ENCODE measurements at regions not wholly inside any gene's neighbourhood (a gene's known extent, or its start where the extent isn't known, plus 50 kb on each side); places are given as distances from the start of the nearest gene placed in this dataset.

DNA sequence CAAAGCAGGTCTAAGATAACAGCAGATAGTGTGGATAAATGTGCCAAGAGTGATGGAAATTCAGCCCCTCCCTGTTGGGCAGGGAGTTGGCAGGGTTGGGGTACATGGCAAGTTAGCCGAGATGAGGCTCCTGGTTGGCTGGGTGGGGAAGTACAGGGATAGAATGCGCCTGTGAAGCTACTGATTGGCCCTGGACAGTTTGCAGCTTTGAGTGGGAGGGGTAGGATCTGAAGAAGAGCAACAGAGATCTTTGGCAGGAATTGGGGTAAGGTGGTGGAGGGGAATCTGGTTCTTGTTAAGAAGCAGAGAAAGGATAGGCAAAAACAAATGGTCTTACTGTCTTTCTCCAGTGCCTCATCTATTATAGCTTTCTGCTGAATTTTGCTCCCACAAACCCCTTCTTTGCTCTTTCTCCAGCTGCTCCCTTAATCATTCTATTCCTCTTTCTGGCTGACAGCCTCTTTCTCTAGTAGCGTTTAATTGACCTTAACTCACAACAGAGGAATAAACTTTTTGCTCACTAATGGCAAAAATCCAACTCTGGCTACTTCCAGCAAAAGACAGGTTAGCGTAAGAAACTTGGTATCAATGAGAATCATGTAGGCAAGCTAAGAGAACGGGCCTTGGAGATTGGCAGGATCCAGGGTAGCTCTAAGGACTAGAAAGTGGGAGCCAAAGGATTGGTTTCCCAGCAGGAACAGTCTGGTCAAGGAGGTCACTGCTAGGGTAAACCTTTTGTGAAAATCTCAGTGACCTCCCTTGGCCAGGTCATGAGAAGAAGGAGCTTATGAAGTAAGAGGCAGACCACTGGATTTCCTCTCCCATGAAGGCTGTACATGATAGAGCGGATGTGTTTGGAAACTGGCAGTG is 86.3 kb upstream of the CARMIL1 start:
- Histone ChIP-seq H3K4me3 (no peak overlapping the region), H3K36me3 (ENCODE audit: control insufficient read depth in 4 of 4, insufficient read depth in 4 of 4, low read length in 4 of 4) (no peaks in the 10 kb centered on the region), H3K4me1 (ENCODE audit: control insufficient read depth in 5 of 5, insufficient read depth in 5 of 5, low read length in 5 of 5) (peaks cover 0 to 10% (median 4%) of the 10 kb centered on the region in 5 donors), H3K27me3 (ENCODE audit: control insufficient read depth in 3 of 3, insufficient read depth in 3 of 3, low read length in 2 of 3) (no peaks in the 10 kb centered on the region), H3K9me3 (ENCODE audit: control insufficient read depth in 4 of 4, insufficient read depth in 3 of 4, low read length in 3 of 4) (no peaks in the 10 kb centered on the region), H3K27ac (ENCODE audit: low read depth in 1 of 2, low read length in 1 of 2) (peak overlapping the region; percentile 26 to 55), H3K9ac (ENCODE audit: insufficient read depth in 1 of 2, low read length in 2 of 2) (no peak overlapping the region)
- 76 to 89% methylated on average over 6 of the region's 6 CpGs for WGBS, 2 donors
- DNase-seq (peak in 2 of 3 donors; percentile 30 to 44), ATAC-seq (ENCODE audit: insufficient read depth, low FRiP score) (peak; percentile 30)
- TF ChIP-seq, protein P1, sequence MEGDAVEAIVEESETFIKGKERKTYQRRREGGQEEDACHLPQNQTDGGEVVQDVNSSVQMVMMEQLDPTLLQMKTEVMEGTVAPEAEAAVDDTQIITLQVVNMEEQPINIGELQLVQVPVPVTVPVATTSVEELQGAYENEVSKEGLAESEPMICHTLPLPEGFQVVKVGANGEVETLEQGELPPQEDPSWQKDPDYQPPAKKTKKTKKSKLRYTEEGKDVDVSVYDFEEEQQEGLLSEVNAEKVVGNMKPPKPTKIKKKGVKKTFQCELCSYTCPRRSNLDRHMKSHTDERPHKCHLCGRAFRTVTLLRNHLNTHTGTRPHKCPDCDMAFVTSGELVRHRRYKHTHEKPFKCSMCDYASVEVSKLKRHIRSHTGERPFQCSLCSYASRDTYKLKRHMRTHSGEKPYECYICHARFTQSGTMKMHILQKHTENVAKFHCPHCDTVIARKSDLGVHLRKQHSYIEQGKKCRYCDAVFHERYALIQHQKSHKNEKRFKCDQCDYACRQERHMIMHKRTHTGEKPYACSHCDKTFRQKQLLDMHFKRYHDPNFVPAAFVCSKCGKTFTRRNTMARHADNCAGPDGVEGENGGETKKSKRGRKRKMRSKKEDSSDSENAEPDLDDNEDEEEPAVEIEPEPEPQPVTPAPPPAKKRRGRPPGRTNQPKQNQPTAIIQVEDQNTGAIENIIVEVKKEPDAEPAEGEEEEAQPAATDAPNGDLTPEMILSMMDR (IDR thresholded peaks at IDR 0.05; ENCODE audit: control extremely low read depth, extremely low read depth) = no peak

DNA sequence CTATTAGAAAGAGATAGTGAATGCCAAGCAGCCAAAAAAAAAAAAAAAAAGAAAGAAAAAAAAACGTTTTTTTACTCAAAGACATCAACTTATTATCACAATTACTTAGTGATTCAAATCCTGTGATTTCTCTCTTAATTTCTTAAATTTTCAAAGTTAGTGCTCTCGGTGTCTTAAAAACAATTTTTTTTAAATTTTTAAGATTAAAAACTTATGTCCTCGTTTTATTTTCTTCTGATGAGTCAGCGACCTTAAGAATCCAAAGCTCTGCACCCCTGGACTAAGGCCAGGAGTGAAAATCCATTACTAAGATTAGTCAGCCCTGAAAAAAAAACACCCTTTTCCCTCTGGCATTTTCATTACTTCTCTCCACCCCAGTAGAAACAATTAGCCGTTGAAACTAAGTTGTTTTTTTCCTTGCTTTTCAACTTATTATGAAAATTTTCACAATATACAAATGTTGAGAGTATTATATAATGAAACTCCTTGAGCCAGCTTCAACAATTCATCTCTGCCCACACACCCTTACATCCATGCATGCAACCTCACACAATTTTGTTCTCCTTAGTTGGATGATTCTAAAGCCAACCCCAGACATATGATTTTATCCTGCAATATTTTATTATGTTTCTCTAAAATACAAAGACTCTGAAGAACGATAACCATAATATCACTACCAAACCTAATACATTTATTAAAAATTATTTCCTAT is 85.6 kb upstream of the CARMIL1 start:
- Histone ChIP-seq H3K4me3 (no peak overlapping the region), H3K9me3 (ENCODE audit: control insufficient read depth in 4 of 4, insufficient read depth in 3 of 4, low read length in 3 of 4) (no peaks in the 10 kb centered on the region), H3K27me3 (ENCODE audit: control insufficient read depth in 3 of 3, insufficient read depth in 3 of 3, low read length in 2 of 3) (no peaks in the 10 kb centered on the region), H3K27ac (ENCODE audit: low read depth in 1 of 2, low read length in 1 of 2) (peak overlapping the region in 1 of 2 donors; percentile 68), H3K4me1 (ENCODE audit: control insufficient read depth in 5 of 5, insufficient read depth in 5 of 5, low read length in 5 of 5) (peaks cover 0 to 10% (median 4%) of the 10 kb centered on the region in 5 donors), H3K9ac (ENCODE audit: insufficient read depth in 1 of 2, low read length in 2 of 2) (no peak overlapping the region), H3K36me3 (ENCODE audit: control insufficient read depth in 4 of 4, insufficient read depth in 4 of 4, low read length in 4 of 4) (no peaks in the 10 kb centered on the region)
- TF ChIP-seq, protein P1 (IDR thresholded peaks at IDR 0.05; ENCODE audit: control extremely low read depth, extremely low read depth) = no peak
- 54 to 70% methylated on average over 6 of the region's 6 CpGs for WGBS, 2 donors
- DNase-seq (peak in 2 of 3 donors; percentile 59 to 61), ATAC-seq (ENCODE audit: insufficient read depth, low FRiP score) (peak; percentile 56)

DNA sequence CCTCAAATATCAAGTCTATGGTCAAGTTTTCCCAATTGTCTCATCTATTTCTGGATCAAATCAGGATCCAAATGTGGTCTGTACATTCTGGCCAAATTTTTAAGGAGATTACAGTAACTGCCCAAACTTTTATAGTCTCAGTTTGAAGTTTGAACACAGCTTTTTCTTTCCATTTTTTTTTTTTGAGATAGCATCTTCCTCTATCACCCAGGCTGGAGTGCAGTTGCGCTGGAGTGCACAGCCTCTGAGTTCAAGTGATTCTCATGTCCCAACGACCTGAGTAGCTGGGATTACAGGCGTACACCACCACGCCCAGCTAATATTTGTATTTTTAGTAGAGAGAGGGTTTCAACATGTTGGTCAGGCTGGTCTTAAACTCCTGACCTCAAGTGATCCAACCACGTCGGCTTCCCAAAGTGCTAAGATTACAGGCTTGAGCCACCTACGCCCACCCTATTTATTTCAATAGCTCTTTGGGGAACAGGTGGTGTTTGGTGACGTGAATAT is 84.9 kb upstream of the CARMIL1 start:
- TF ChIP-seq, protein P1 (IDR thresholded peaks at IDR 0.05; ENCODE audit: control extremely low read depth, extremely low read depth) = no peak
- Histone ChIP-seq H3K4me1 (ENCODE audit: control insufficient read depth in 5 of 5, insufficient read depth in 5 of 5, low read length in 5 of 5) (peaks cover 0 to 10% (median 4%) of the 10 kb centered on the region in 5 donors), H3K9me3 (ENCODE audit: control insufficient read depth in 4 of 4, insufficient read depth in 3 of 4, low read length in 3 of 4) (no peaks in the 10 kb centered on the region), H3K4me3 (no peak overlapping the region), H3K36me3 (ENCODE audit: control insufficient read depth in 4 of 4, insufficient read depth in 4 of 4, low read length in 4 of 4) (no peaks in the 10 kb centered on the region), H3K9ac (ENCODE audit: insufficient read depth in 1 of 2, low read length in 2 of 2) (no peak overlapping the region), H3K27ac (ENCODE audit: low read depth in 1 of 2, low read length in 1 of 2) (peak overlapping the region in 1 of 2 donors; percentile 14), H3K27me3 (ENCODE audit: control insufficient read depth in 3 of 3, insufficient read depth in 3 of 3, low read length in 2 of 3) (no peaks in the 10 kb centered on the region)
- peak; percentile 56 for ATAC-seq (ENCODE audit: insufficient read depth, low FRiP score)
- 65 to 84% methylated on average over 8 of the region's 8 CpGs for WGBS, 2 donors
- DNase-seq = no peak

Measured in lung (tissue), 11 donors.